ENCODE measurements at regions not wholly inside any gene's neighbourhood (a gene's known extent, or its start where the extent isn't known, plus 50 kb on each side); places are given as distances from the start of the nearest gene placed in this dataset.

GRCh38 chr2:217338306-217338916, 478.5 kb upstream of the TNP1 start:
- BruUV-seq (replicated peaks), result no TSS peak
- no peak overlapping the region for H2AFZ ChIP-seq (ENCODE audit: low read length)
- no peaks in the 10 kb centered on the region for H3K79me2 ChIP-seq (ENCODE audit: insufficient read depth, low read depth, low read length)
- no peaks in the 10 kb centered on the region for H3K9me2 ChIP-seq (ENCODE audit: insufficient read depth, low read length)
- intact Hi-C loops (cut with micrococcal nuclease; ENCODE audit: unreplicated experiment), result no loop called here
- no peak overlapping the region for H3K4me3 ChIP-seq (ENCODE audit: low read depth, low read length, poor library complexity, severe bottlenecking)
- H3K27ac ChIP-seq (ENCODE audit: low read depth, low read length, poor library complexity, severe bottlenecking), result no peak overlapping the region
- H4K20me1 ChIP-seq (ENCODE audit: insufficient read depth, low read length), result no peaks in the 10 kb centered on the region
- TF ChIP-seq CTCF (conservative IDR thresholded peaks at IDR 0.05; ENCODE audit: low read length), result no peak
- no peaks in the 10 kb centered on the region for H3K4me1 ChIP-seq (ENCODE audit: insufficient read depth, low read length, poor library complexity, severe bottlenecking)
- POLR2A ChIA-PET, result interaction anchor here (1.0 kb wide), 1 partner anchor 10 kb away, joined by 6 read pairs; no protein-coding TSS in a partner anchor
- no peaks in the 10 kb centered on the region for H3K36me3 ChIP-seq (ENCODE audit: insufficient read depth, low read length)
- DNase-seq (ENCODE audit: low spot score), result no peak
- no peaks in the 10 kb centered on the region for H3K9me3 ChIP-seq (ENCODE audit: low read length)
- no peak overlapping the region for H3K4me2 ChIP-seq (ENCODE audit: low read length)
- CTCF ChIA-PET (ENCODE audit: unreplicated experiment), result no interaction called here

GRCh38 chr2:217337771-217338170, 477.9 kb upstream of the TNP1 start:
- BruUV-seq (replicated peaks), result no TSS peak
- Histone ChIP-seq H3K4me3 (ENCODE audit: low read depth, low read length, poor library complexity, severe bottlenecking) (no peak overlapping the region), H2AFZ (ENCODE audit: low read length) (no peak overlapping the region), H4K20me1 (ENCODE audit: insufficient read depth, low read length) (no peaks in the 10 kb centered on the region), H3K27ac (ENCODE audit: low read depth, low read length, poor library complexity, severe bottlenecking) (no peak overlapping the region), H3K9me2 (ENCODE audit: insufficient read depth, low read length) (no peaks in the 10 kb centered on the region), H3K79me2 (ENCODE audit: insufficient read depth, low read depth, low read length) (no peaks in the 10 kb centered on the region), H3K4me1 (ENCODE audit: insufficient read depth, low read length, poor library complexity, severe bottlenecking) (no peaks in the 10 kb centered on the region), H3K9me3 (ENCODE audit: low read length) (no peaks in the 10 kb centered on the region), H3K36me3 (ENCODE audit: insufficient read depth, low read length) (no peaks in the 10 kb centered on the region), H3K4me2 (ENCODE audit: low read length) (no peak overlapping the region)
- ChIA-PET POLR2A (interaction anchor here (1.0 kb wide), 1 partner anchor 9 kb away, joined by 6 read pairs; no protein-coding TSS in a partner anchor), CTCF (ENCODE audit: unreplicated experiment) (no interaction called here)
- TF ChIP-seq EZH2phosphoT487 (IDR thresholded peaks at IDR 0.05; ENCODE audit: borderline replicate concordance, low read depth, low read length) (no peak), CTCF (conservative IDR thresholded peaks at IDR 0.05; ENCODE audit: low read length) (no peak)
- intact Hi-C loops (cut with micrococcal nuclease; ENCODE audit: unreplicated experiment), result no loop called here
- DNase-seq (ENCODE audit: low spot score), result no peak

- POLR2A ChIA-PET, result interaction anchor here (0.6 kb wide), 1 partner anchor 440 kb away, joined by 4 read pairs; no protein-coding TSS in a partner anchor
- Histone ChIP-seq H3K4me1 (ENCODE audit: insufficient read depth, low read length, poor library complexity, severe bottlenecking) (no peaks in the 10 kb centered on the region), H3K9me2 (ENCODE audit: insufficient read depth, low read length) (no peaks in the 10 kb centered on the region), H3K4me2 (ENCODE audit: low read length) (no peak overlapping the region), H3K79me2 (ENCODE audit: insufficient read depth, low read depth, low read length) (no peaks in the 10 kb centered on the region), H3K27ac (ENCODE audit: low read depth, low read length, poor library complexity, severe bottlenecking) (no peak overlapping the region), H3K36me3 (ENCODE audit: insufficient read depth, low read length) (no peaks in the 10 kb centered on the region), H3K9me3 (ENCODE audit: low read length) (no peaks in the 10 kb centered on the region), H4K20me1 (ENCODE audit: insufficient read depth, low read length) (no peaks in the 10 kb centered on the region), H2AFZ (ENCODE audit: low read length) (no peak overlapping the region), H3K4me3 (ENCODE audit: low read depth, low read length, poor library complexity, severe bottlenecking) (no peak overlapping the region)
- TF ChIP-seq CTCF (conservative IDR thresholded peaks at IDR 0.05; ENCODE audit: low read length) (no peak), EZH2phosphoT487 (IDR thresholded peaks at IDR 0.05; ENCODE audit: borderline replicate concordance, low read depth, low read length) (no peak)
- intact Hi-C loops (cut with micrococcal nuclease; ENCODE audit: unreplicated experiment), result no loop called here
- BruUV-seq (replicated peaks), result no TSS peak
- no peak for DNase-seq (ENCODE audit: low spot score)
- CTCF ChIA-PET (ENCODE audit: unreplicated experiment), result no interaction called here
Measured at GRCh38 chr2:217336694-217337093, 476.8 kb upstream of the TNP1 start.
